Gastroesophageal sphincter (tissue), 3 donors: ENCODE measurements at regions not wholly inside any gene's neighbourhood (a gene's known extent, or its start where the extent isn't known, plus 50 kb on each side); places are given as distances from the start of the nearest gene placed in this dataset.

Source experiments
- CTCF ChIP-seq, 4 experiments: fragments of 200-600 bp in 2 of 4; fragments of 450-650 bp in 2 of 4; sonication (generic) in 1 of 4; IDR thresholded peaks; one replicate each; pipeline ENCODE4 v1.5.1; 2017 to 2019; ENCODE audit warnings: antibody characterized with exemption in 4 of 4, mild to moderate bottlenecking in 2 of 4, moderate library complexity in 2 of 4
- EP300 ChIP-seq: sonication (generic); formaldehyde crosslinking; IDR thresholded peaks from one replicate; pipeline ENCODE4 v1.6.1; 2017; ENCODE audit warnings: antibody characterized with exemption, mild to moderate bottlenecking

DNA sequence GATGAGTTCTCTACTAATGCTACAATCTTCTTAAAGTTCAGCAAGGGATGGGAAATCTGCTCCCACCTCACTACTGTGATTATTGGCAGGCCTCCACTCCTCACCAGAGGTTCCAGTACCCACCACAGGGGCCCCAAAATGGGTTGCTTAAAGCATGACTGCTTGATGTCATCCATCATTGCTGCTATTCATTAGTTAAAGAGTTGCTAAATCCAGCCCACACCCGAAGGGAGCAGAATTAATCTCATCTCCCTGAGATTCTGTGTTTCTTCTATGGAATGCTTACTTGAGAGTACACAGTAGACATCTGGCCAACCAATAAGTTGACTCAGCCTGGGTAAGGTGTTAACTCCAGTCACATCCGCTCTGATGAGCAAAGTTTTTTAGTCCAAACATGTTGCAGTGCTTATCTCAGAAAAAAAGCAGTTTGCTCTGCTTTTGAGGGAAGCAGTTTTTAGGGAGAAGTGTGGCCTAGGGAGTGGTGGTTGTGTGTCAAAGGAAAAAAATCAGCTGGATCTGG is 690.2 kb upstream of the POU3F3 start:
- no peak for TF ChIP-seq EP300
- TF ChIP-seq CTCF (IDR thresholded peaks at IDR 0.05): no peak
